Glutamatergic neuron (in vitro differentiated cells): ENCODE measurements at regions not wholly inside any gene's neighbourhood (a gene's known extent, or its start where the extent isn't known, plus 50 kb on each side); places are given as distances from the start of the nearest gene placed in this dataset.

Experiments used
- DNase-seq: peaks from one replicate; pipeline ENCODE4 v3.0.0; 2022
- H3K27ac Mint-ChIP-seq: one replicate; pipeline ENCODE4 v1.8.0; 2020; ENCODE audit warnings: mild to moderate bottlenecking, mixed read lengths, inconsistent platforms; ENCODE audit not compliant: unreplicated experiment
- H3K27me3 Mint-ChIP-seq: one replicate; pipeline ENCODE4 v1.8.0; 2020; ENCODE audit warnings: mild to moderate bottlenecking, moderate library complexity, mixed read lengths, inconsistent platforms; ENCODE audit not compliant: unreplicated experiment
- H3K36me3 Mint-ChIP-seq: one replicate; pipeline ENCODE4 v1.8.0; 2020; ENCODE audit warnings: mild to moderate bottlenecking, mixed read lengths, inconsistent platforms; ENCODE audit not compliant: unreplicated experiment
- H3K4me1 Mint-ChIP-seq: one replicate; pipeline ENCODE4 v1.8.0; 2020; ENCODE audit warnings: mild to moderate bottlenecking, low read depth, mixed read lengths, inconsistent platforms; ENCODE audit not compliant: unreplicated experiment
- H3K4me3 Mint-ChIP-seq: one replicate; pipeline ENCODE4 v1.8.0; 2020; ENCODE audit warnings: mild to moderate bottlenecking, mixed read lengths, inconsistent platforms; ENCODE audit not compliant: unreplicated experiment
- H3K9me3 Mint-ChIP-seq: one replicate; pipeline ENCODE4 v1.8.0; 2020; ENCODE audit warnings: mild to moderate bottlenecking, moderate library complexity, mixed read lengths, inconsistent platforms; ENCODE audit not compliant: unreplicated experiment
- CTCF ChIP-seq: fragments of 200-600 bp; sonication (generic); IDR thresholded peaks from one replicate; pipeline ENCODE4 v1.5.0; 2021; ENCODE audit not compliant: partially characterized antibody, unreplicated experiment

- Mint-ChIP-seq H3K27me3 (peaks cover 10% of the 10 kb centered on the region), H3K27ac (no peak overlapping the region), H3K4me3 (no peak overlapping the region), H3K36me3 (peaks cover 6% of the 10 kb centered on the region), H3K4me1 (no peaks in the 10 kb centered on the region), H3K9me3 (peaks cover 38% of the 10 kb centered on the region)
- TF ChIP-seq CTCF, result no peak
- no peak for DNase-seq
Measured at GRCh38 chr16:35572186-35572585, 2112.8 kb downstream of the TP53TG3F start.

GRCh38 chr16:35573407-35573806 lies 2114.0 kb downstream of the TP53TG3F start:
- Mint-ChIP-seq H3K4me1 (no peaks in the 10 kb centered on the region), H3K27ac (no peak overlapping the region), H3K9me3 (peaks cover 34% of the 10 kb centered on the region), H3K4me3 (no peak overlapping the region), H3K27me3 (peaks cover 13% of the 10 kb centered on the region), H3K36me3 (no peaks in the 10 kb centered on the region)
- no peak for TF ChIP-seq CTCF
- DNase-seq, result no peak

DNA sequence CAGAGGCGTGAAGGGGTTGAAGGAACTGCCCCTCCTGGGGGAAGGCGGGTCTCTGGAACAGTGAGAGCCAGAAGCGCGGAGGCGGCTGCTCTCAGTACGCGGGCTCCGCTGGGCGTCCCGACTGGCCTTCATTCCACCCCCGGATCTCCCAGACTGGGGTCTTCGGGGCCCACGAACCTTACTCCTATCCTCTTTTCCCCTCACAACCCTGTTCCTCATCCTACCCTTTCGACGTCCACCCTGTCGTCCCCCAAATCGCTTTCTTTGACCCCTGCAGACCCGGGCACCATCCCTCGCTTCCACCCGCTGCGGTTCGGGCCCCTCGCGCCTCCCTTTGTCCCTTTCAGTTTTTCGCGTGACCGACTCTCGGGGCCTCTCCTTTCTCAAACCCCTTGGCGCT lies 2114.6 kb downstream of the TP53TG3F start:
- Mint-ChIP-seq H3K27me3 (peaks cover 17% of the 10 kb centered on the region), H3K4me3 (no peak overlapping the region), H3K9me3 (peaks cover 36% of the 10 kb centered on the region), H3K36me3 (no peaks in the 10 kb centered on the region), H3K27ac (no peak overlapping the region), H3K4me1 (no peaks in the 10 kb centered on the region)
- DNase-seq, result no peak
- TF ChIP-seq CTCF, result no peak

DNA sequence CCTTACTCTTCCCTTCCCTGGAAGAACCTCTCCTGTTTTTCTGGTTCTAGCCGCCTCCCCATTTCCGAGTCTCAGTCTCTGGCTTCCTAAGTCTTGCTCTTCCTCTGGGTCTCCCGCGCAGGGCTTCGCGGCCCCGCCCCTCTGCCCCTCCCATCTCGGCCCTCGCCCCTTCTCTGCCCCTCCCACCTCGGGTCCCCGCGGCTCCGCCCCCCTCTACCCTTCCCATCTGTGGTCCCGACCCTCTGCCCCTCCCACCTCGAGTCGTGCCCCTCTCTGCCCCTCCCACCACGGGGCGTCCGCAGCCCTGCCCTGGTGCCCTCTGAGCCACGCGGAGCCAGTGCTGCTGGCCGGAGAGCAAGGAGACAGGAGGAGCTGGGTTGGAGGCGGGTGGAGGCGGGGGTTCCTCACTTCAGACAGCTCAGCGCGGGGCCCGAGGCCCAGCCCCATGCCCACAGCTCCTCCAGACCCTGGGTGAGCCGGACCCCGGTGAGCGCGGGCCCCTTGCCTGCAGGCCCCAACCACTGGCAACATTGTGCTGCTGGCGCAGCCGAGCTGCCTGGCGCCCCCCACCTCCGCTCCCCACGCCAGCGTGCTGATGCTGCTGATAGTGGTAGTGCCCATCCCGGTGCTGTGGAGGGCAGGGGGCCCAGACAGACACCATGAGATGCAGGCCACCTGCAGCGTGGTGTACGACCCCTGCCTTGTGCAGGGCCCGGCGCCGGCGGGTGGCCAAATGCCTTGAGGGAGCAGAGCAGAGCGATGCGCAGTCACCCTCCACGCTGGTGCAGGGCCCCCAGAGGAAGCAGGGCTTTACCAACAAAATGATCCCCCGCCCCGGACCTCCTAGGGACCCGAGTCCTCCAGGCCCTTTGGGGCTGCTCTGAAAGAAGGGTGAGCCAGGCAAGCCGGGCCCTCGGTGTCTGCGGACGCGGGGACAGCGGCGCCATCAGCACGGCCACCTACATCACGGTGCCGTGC lies 2115.3 kb downstream of the TP53TG3F start:
- TF ChIP-seq CTCF, result no peak
- Mint-ChIP-seq H3K4me3 (no peak overlapping the region), H3K27me3 (peaks cover 17% of the 10 kb centered on the region), H3K27ac (no peak overlapping the region), H3K9me3 (peaks cover 35% of the 10 kb centered on the region), H3K4me1 (no peaks in the 10 kb centered on the region), H3K36me3 (no peaks in the 10 kb centered on the region)
- no peak for DNase-seq

- Mint-ChIP-seq H3K27ac (no peak overlapping the region), H3K4me3 (no peak overlapping the region), H3K27me3 (peaks cover 17% of the 10 kb centered on the region), H3K4me1 (no peaks in the 10 kb centered on the region), H3K9me3 (peaks cover 37% of the 10 kb centered on the region), H3K36me3 (no peaks in the 10 kb centered on the region)
- no peak for DNase-seq
- TF ChIP-seq CTCF, result no peak
Measured at GRCh38 chr16:35575432-35575821, 2116.0 kb downstream of the TP53TG3F start.
